HG03039 (cell line): ENCODE measurements at regions not wholly inside any gene's neighbourhood (a gene's known extent, or its start where the extent isn't known, plus 50 kb on each side); places are given as distances from the start of the nearest gene placed in this dataset.

Experiments
- ATAC-seq: cut with Tn5 transposase; IDR thresholded peaks from one replicate; pipeline ENCODE4 v1.9.1; 2021; ENCODE audit warnings: mild to moderate bottlenecking, moderate library complexity; ENCODE audit not compliant: unreplicated experiment

- ATAC-seq = no peak
Measured at GRCh38 chr2:223508372-223508771, 93.8 kb downstream of the SCG2 start.

GRCh38 chr2:223510713-223511112 lies 91.4 kb downstream of the SCG2 start:
- no peak for ATAC-seq

- ATAC-seq = no peak
Measured at GRCh38 chr2:223511168-223511567, 91.0 kb downstream of the SCG2 start.

GRCh38 chr2:223513771-223514455 lies 88.2 kb downstream of the SCG2 start:
- ATAC-seq = no peak

GRCh38 chr2:223519471-223519870 lies 82.7 kb downstream of the SCG2 start:
- ATAC-seq = no peak

GRCh38 chr2:223522796-223523195 lies 79.4 kb downstream of the SCG2 start:
- ATAC-seq = no peak

GRCh38 chr2:223523551-223524001 lies 78.6 kb downstream of the SCG2 start:
- ATAC-seq = no peak

GRCh38 chr2:223524066-223524465 lies 78.1 kb downstream of the SCG2 start:
- ATAC-seq = no peak

DNA sequence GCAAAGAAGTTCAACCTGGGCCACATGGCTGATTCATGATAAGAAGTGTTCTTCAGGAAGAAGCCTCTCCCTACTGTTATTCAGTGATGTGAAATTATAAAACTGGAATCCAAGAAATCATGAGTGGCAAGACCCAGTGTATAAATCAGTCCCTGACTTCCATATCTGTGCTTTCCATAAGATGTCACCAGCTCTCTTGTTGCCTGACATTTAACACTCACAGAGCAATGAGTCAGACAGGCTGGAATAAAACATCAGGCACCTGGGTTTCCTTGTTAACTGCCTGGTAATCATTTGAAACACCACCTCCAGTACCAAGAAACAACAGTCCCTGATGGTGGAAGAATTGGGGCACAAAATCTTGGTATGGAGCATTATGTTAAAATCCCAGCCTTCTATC lies 76.1 kb downstream of the SCG2 start:
- no peak for ATAC-seq

GRCh38 chr2:223528036-223528435 lies 74.1 kb downstream of the SCG2 start:
- ATAC-seq = no peak

GRCh38 chr2:223529696-223530095 lies 72.5 kb downstream of the SCG2 start:
- no peak for ATAC-seq

DNA sequence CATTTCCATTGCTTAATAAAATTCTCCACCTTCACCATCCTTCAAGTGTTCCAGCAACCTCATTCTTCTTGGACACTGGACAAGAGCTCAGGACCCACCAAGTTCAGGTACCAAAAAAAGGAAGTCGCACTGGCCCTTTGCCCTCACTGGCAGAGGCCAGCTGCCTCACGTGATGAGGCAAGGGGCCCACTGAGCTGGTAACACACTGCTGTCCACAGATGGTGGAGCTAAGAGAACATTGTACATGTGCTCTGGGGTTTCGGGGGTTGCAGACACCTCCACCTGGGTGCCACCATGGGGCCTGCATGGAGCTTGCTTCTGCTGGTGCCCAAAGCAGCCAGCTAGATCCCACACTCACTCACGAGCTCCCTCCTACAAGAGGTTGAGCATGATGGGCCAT lies 71.3 kb downstream of the SCG2 start:
- ATAC-seq = no peak

DNA sequence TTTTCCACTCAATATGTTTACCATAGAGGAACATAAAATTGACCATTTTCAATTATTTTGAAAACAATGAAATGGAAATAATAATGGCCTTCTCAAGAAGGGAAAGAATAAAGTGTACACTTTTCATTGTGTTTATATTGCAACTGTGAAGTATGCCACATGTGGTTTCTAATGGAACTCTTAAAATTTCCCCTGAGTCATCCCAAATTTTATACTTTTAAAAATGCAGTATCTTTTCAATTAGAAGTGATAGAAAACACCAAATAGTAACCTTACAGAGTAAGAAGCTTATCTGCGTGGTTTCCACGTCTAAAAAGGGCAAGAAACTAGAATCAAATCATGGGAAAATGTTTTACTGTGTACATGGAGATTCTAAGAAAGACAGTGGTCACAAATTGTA lies 70.0 kb downstream of the SCG2 start:
- ATAC-seq = no peak

DNA sequence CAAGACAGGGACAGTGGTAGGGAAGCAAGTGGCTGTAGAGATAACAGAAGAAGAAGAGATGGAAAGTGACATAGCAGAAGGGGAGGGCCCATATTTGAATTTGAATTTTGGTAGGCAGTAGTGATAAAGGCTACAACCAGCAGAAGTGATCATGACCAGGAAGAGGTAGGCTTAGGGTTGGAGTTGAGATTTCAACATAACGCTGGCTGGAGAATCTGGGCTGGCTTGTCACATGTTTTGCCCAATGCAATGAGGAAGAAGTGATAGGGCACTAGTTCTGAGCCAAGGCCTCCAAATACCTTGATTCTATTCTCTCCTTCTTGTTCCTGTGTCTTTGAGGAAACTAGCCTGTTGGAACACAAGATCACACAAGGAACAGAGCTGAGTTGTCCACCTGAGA lies 69.4 kb downstream of the SCG2 start:
- ATAC-seq = no peak

DNA sequence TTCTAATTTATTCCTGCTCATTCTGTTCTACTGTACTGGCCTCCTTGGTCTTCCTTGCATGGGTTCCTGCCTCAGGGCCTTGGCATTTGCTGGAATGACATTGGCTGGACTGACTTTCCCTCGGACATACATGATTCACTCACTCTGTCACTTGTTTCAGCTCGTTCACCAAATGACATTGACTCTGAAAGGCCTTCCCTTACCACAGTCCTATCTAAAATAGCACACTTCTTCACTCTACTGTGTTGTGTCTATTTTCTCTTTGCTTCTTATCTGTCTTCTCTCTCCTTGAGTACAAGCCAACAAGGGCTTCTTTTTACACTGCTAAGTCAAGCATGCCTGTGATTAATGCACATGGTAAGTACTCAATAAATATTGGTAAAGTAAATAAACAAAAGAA lies 65.6 kb downstream of the SCG2 start:
- no peak for ATAC-seq

GRCh38 chr2:223537115-223537514 lies 65.0 kb downstream of the SCG2 start:
- ATAC-seq = no peak

GRCh38 chr2:223537651-223538601 lies 64.2 kb downstream of the SCG2 start:
- no peak for ATAC-seq

GRCh38 chr2:223538920-223539440 lies 63.2 kb downstream of the SCG2 start:
- ATAC-seq = no peak

- ATAC-seq = no peak
Measured at GRCh38 chr2:223541546-223541945, 60.6 kb downstream of the SCG2 start.

DNA sequence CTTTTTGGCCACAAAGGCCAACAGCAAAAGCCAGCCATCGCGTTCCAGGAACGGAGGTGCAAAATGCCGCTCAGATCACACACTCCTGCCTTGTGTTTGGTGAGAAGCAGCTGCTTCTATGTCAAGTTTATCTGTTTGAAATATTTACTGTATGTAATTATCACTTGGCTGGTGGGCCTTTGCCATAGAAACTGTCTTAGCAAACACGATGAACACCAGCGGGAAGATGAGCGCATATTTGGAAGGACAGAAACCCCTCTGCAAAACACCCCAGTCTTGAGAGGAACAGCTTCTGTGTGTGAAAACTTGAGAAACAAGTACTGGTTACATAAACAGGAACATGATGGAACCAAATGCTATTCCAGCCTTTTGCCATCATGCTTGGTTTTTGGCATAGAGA lies 59.7 kb downstream of the SCG2 start:
- ATAC-seq = no peak

DNA sequence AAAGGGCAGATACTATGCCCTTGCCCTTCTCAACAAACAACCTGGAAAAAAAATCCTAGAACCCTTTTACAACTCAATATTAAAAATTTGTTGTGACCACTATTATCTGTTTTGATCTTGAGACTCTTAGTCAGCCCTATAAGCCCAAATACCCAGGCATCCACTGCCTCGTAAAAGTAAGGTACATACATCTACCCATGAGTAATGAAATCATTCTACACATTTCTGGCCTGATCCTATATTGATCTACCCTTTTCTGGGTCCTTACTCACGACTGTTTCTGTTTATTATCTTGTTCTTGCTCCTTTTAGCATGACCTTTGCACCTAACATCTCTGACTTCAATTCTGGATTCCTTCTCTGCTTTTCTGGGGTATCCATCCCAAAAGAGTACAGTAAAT lies 56.8 kb downstream of the SCG2 start:
- ATAC-seq = no peak

- ATAC-seq = no peak
Measured at GRCh38 chr2:223545830-223546229, 56.3 kb downstream of the SCG2 start.
